ENCODE measurements at regions not wholly inside any gene's neighbourhood (a gene's known extent, or its start where the extent isn't known, plus 50 kb on each side); places are given as distances from the start of the nearest gene placed in this dataset.

- no peak for DNase-seq
These were observed 500.0 kb downstream of the SPRY1 start for GRCh38 chr4:123896446-123897071.

GRCh38 chr4:123898946-123899666, 502.5 kb downstream of the SPRY1 start:
- no peak for DNase-seq

- no peak for DNase-seq
These were observed 508.3 kb downstream of the SPRY1 start for GRCh38 chr4:123904882-123905281.

- DNase-seq: no peak
These were observed 517.0 kb downstream of the SPRY1 start for GRCh38 chr4:123913598-123913997.

- no peak for DNase-seq
These were observed 520.2 kb downstream of the SPRY1 start for GRCh38 chr4:123916821-123917220.

- DNase-seq: no peak
These were observed 523.0 kb downstream of the SPRY1 start for GRCh38 chr4:123919576-123920098.

- no peak for DNase-seq
These were observed 524.7 kb downstream of the SPRY1 start for GRCh38 chr4:123921339-123921738.

- DNase-seq: no peak
These were observed 526.3 kb downstream of the SPRY1 start for GRCh38 chr4:123922847-123923246.

- DNase-seq: no peak
These were observed 527.9 kb downstream of the SPRY1 start for GRCh38 chr4:123924536-123924935.

- no peak for DNase-seq
These were observed 533.0 kb downstream of the SPRY1 start for GRCh38 chr4:123929565-123929964.

- no peak for DNase-seq
These were observed 534.4 kb downstream of the SPRY1 start for GRCh38 chr4:123930996-123931395.

- no peak for DNase-seq
These were observed 537.5 kb downstream of the SPRY1 start for GRCh38 chr4:123934096-123934495.

- DNase-seq: no peak
These were observed 540.0 kb downstream of the SPRY1 start for GRCh38 chr4:123936621-123937043.

GRCh38 chr4:123937581-123937980, 541.0 kb downstream of the SPRY1 start:
- no peak for DNase-seq

- DNase-seq: no peak
These were observed 543.0 kb downstream of the SPRY1 start for GRCh38 chr4:123939621-123940020.

- no peak for DNase-seq
These were observed 544.0 kb downstream of the SPRY1 start for GRCh38 chr4:123940604-123941003.

GRCh38 chr4:123941306-123941705, 544.7 kb downstream of the SPRY1 start:
- DNase-seq: no peak

- DNase-seq: no peak
These were observed 547.4 kb downstream of the SPRY1 start for GRCh38 chr4:123943976-123944375.

- DNase-seq: no peak
These were observed 548.7 kb downstream of the SPRY1 start for GRCh38 chr4:123945301-123945700.

GRCh38 chr4:123950530-123950929, 553.9 kb downstream of the SPRY1 start:
- DNase-seq: no peak

- no peak for DNase-seq
These were observed 556.1 kb downstream of the SPRY1 start for GRCh38 chr4:123952530-123953274.

- no peak for DNase-seq
These were observed 557.0 kb downstream of the SPRY1 start for GRCh38 chr4:123953566-123953965.

- no peak for DNase-seq
These were observed 557.6 kb downstream of the SPRY1 start for GRCh38 chr4:123954220-123954619.

All from SHP77 treated with DMSO at 0.1 percent for 48 hours (cell line).